GM13976 (cell line): ENCODE measurements at regions not wholly inside any gene's neighbourhood (a gene's known extent, or its start where the extent isn't known, plus 50 kb on each side); places are given as distances from the start of the nearest gene placed in this dataset.

Experiments used
- DNase-seq: peaks from one replicate; pipeline ENCODE4 v3.0.0; 2012; ENCODE audit warnings: low spot score
- in situ Hi-C: fragments of 300-500 bp; cut with MboI; formaldehyde crosslinking; loops from one replicate; pipeline ENCODE4 v1.12.0; 2022; ENCODE audit warnings: low sequenced_read_pairs, mixed read lengths, inconsistent platforms; ENCODE audit not compliant: unreplicated experiment
- TF ChIP-seq, protein P1 (sequence below): IDR thresholded peaks from 2 replicates; pipeline ENCODE4 v1.5.1; 2012; ENCODE audit warnings: borderline replicate concordance, mild to moderate bottlenecking; ENCODE audit not compliant: insufficient read depth; ENCODE audit errors: extremely low read depth, missing control alignments, control extremely low read depth

DNA sequence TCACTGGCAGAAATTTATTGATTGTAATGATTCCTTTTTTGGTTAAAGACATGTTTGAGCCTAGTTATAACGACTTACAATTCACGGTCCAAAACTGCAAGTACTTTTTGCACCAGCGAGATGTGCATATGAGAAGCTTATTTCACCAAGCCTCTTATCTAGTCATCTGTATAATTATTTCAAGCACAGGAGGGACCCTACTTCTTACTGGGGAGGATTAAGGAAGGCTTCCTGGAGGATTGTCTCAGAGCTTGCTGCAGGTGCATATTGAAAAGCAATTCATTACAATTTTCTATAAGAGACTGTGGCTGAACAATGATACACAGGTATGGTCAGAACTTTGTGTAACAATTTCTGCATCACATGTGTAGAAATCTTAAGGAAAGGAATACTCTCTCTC is 152.9 kb downstream of the CAND1 start:
- in situ Hi-C loops, result no loop called here
- DNase-seq, result no peak
- TF ChIP-seq, protein P1, sequence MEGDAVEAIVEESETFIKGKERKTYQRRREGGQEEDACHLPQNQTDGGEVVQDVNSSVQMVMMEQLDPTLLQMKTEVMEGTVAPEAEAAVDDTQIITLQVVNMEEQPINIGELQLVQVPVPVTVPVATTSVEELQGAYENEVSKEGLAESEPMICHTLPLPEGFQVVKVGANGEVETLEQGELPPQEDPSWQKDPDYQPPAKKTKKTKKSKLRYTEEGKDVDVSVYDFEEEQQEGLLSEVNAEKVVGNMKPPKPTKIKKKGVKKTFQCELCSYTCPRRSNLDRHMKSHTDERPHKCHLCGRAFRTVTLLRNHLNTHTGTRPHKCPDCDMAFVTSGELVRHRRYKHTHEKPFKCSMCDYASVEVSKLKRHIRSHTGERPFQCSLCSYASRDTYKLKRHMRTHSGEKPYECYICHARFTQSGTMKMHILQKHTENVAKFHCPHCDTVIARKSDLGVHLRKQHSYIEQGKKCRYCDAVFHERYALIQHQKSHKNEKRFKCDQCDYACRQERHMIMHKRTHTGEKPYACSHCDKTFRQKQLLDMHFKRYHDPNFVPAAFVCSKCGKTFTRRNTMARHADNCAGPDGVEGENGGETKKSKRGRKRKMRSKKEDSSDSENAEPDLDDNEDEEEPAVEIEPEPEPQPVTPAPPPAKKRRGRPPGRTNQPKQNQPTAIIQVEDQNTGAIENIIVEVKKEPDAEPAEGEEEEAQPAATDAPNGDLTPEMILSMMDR, result no peak

DNA sequence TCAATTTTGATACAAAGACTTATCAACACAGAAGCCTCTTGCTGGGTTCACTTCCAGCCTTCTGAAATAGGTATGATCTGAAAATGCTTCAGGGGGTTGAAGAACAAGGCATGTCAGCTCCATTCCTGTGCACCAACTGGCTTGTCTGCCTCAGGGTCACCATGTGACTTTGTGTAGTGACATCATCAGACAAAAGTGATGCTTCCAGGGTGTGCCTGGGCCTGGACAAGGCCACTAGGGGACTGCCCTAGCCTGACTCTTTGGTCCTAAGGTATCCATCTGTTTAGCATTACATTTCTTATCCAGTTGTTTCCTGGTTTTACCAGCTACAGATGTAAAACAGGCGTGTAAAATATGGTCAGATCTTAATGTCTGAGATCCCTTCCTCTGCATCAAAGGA is 155.6 kb downstream of the CAND1 start:
- TF ChIP-seq, protein P1, result no peak
- in situ Hi-C loops, result no loop called here

DNA sequence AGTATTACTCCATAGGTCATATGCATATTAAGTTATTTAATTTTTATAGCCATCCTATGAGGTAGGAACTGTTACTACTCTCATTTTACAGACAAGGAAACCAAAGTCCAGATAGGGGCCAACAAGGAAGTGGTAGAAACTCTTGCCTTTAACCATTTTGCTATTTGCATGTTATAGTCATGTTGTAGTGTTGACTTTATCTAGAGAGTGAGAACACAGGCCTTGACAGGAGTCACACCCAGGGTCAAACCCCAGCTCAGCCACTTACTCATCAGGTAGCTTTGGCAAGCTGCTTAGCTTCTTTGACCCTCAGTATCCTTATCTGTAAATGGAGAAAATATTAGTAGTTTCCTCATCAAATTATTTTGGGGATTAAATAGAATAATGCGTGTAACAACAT is 156.2 kb downstream of the CAND1 start:
- DNase-seq, result no peak
- in situ Hi-C loops, result no loop called here
- TF ChIP-seq, protein P1, result no peak

More for the DNA sequence above, 155.6 kb downstream of the CAND1 start:
- no peak for DNase-seq

DNA sequence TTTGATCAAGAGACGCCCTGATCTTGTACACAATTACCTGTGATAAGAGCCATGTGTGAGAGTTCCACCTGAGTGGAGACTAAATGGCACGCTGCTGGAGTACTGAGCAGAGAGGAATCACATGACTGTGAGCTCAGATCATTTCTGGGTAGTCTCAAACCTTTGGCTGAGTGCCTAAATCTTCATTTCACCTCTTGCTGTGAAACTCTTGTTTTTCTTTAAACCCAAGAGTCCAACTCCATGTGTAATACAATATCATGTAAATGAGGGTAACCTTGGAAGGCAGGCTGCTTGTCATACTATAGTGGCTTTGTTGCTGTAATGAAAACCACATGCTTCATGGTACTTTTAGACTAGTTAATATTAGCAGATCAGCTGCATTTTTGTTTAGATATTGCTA is 156.9 kb downstream of the CAND1 start:
- TF ChIP-seq, protein P1, result no peak
- in situ Hi-C loops, result no loop called here
- no peak for DNase-seq

DNA sequence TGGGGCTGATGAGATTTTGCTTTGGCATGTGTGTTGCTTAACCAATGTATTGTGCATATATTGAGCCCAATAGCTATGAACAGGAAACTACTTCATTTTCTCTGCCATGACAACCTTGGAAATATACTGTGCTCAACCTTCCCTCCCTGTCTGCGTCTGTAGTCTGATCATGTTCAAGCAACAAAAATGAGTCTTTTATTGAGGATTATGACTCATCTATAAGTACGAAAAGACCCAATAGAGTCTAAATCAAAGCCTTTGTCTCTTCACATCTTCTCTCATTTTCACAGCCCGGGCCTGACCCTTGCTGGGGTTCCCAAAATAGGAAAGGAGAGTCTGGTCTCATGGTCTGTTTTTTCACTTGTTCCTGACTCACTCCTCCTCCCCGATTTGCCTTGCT is 158.2 kb downstream of the CAND1 start:
- DNase-seq, result no peak
- TF ChIP-seq, protein P1, result no peak
- in situ Hi-C loops, result no loop called here

DNA sequence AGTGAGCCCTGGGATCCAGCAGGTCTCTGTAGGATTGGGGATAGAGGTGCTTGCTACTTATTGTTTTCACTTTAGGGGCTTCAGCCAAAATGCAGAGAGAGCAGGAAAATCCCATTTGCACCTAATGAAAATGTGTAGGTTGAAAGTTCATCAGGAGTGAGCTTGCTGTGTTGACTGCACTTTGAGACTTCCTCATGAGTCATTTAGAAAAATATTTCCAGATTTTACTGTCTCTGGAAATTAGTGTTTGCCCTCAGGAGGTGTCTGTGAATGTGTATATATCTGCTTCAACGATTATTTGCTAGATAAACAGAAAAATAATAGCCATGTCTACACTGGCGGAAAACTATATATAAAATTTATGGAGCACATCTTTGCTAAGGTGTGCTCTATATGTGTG is 159.3 kb downstream of the CAND1 start:
- in situ Hi-C loops, result no loop called here
- TF ChIP-seq, protein P1, result no peak
- no peak for DNase-seq
